ENCODE measurements at regions not wholly inside any gene's neighbourhood (a gene's known extent, or its start where the extent isn't known, plus 50 kb on each side); places are given as distances from the start of the nearest gene placed in this dataset.
"Not testable (repeated sequence)": the region's sequence is repeated elsewhere in the genome, so short reads cannot be mapped to it uniquely, and the experiment has no call there.

- H3K4me3 Mint-ChIP-seq = no peak overlapping the region
- H3K4me1 Mint-ChIP-seq = no peaks in the 10 kb centered on the region
- ATAC-seq = no peak
- DNase-seq = no peak
- H3K27me3 Mint-ChIP-seq = peaks cover 2% of the 10 kb centered on the region
- no peak overlapping the region for H3K27ac Mint-ChIP-seq
- no peaks in the 10 kb centered on the region for H3K9me3 Mint-ChIP-seq
- H3K36me3 Mint-ChIP-seq (ENCODE audit: low read depth) = no peaks in the 10 kb centered on the region
These were observed 80.6 kb upstream of the SALL1 start for GRCh38 chr16:51231702-51232101.

- not testable (repeated sequence) for H3K4me1 Mint-ChIP-seq; DNase-seq; H3K36me3 Mint-ChIP-seq (ENCODE audit: low read depth); H3K9me3 Mint-ChIP-seq; H3K27ac Mint-ChIP-seq; ATAC-seq; H3K27me3 Mint-ChIP-seq; H3K4me3 Mint-ChIP-seq
These were observed 79.0 kb upstream of the SALL1 start for GRCh38 chr16:51230035-51230434.

- Mint-ChIP-seq H3K27me3 (no peaks in the 10 kb centered on the region), H3K4me3 (no peak overlapping the region), H3K4me1 (no peaks in the 10 kb centered on the region), H3K9me3 (peaks cover 3% of the 10 kb centered on the region), H3K36me3 (ENCODE audit: low read depth) (no peaks in the 10 kb centered on the region), H3K27ac (no peak overlapping the region)
- DNase-seq = no peak
- ATAC-seq = no peak
These were observed 77.1 kb upstream of the SALL1 start for GRCh38 chr16:51228097-51228659.

DNA sequence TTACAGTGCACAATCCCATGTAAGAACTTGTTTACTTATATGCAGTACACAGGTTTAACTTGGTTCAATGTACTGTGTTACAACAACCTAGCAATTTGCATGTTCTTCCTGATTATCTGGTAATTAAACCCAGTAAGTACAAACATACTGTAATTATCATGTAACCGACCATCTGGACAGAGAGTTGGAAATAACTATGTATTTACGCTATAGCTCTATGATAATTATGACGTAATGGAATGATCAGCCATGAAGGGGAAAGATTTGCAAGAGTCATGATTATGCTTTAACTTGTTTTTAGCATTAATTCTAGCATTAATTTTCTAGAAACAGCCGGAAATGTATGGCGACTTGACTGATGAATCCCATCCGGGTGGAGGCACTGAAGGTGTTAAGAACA is 74.8 kb upstream of the SALL1 start:
- peaks cover 3% of the 10 kb centered on the region for H3K9me3 Mint-ChIP-seq
- H3K27me3 Mint-ChIP-seq = no peaks in the 10 kb centered on the region
- H3K36me3 Mint-ChIP-seq (ENCODE audit: low read depth) = no peaks in the 10 kb centered on the region
- H3K4me1 Mint-ChIP-seq = no peaks in the 10 kb centered on the region
- H3K4me3 Mint-ChIP-seq = no peak overlapping the region
- no peak overlapping the region for H3K27ac Mint-ChIP-seq
- no peak for ATAC-seq
- no peak for DNase-seq

DNA sequence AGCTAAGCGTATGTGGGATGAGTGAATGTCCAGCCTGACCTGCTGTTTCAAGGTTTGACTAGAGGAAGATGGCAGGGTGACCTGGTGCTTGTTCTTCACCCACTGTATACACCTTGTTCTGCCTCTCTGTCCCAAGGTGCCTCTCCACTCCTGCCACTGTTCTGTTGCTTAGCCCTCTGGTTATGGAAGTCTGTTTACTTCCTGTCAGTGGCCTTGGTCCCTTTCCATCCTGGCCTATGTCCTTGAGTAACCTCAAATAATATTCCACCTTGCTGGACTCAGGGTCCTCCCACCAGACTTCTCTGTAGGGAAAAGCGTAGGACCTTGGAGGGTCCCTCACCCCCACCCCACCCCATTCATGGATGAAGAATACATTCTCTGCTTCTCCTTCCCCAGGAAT is 73.2 kb upstream of the SALL1 start:
- no peak for DNase-seq
- no peaks in the 10 kb centered on the region for H3K27me3 Mint-ChIP-seq
- peaks cover 13% of the 10 kb centered on the region for H3K9me3 Mint-ChIP-seq

DNA sequence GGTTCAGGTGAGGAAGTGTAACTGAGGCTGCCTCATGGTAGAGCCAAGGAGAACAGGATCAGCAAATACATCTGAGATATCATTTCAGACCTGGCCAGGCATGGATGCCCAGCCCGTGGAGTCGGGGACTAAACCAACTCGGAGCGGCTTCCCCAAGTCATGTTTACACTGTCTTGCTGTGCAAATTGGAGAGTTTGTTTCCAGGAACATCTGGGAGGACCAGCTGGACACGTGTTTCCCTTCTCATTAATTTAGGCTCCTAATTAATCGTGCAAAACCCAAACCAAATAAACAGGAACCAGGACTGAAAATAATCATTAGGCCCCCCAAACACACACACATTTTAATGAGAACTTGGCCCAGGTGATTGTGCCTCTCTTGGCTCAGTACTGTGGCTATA is 70.9 kb upstream of the SALL1 start:
- no peak overlapping the region for H3K27ac Mint-ChIP-seq
- no peak for ATAC-seq

More for the DNA sequence above, 73.2 kb upstream of the SALL1 start:
- H3K27ac Mint-ChIP-seq = no peak overlapping the region
- H3K4me1 Mint-ChIP-seq = no peaks in the 10 kb centered on the region
- no peak overlapping the region for H3K4me3 Mint-ChIP-seq
- ATAC-seq = no peak
- H3K36me3 Mint-ChIP-seq (ENCODE audit: low read depth) = no peaks in the 10 kb centered on the region

GRCh38 chr16:51211148-51211547 is 60.1 kb upstream of the SALL1 start:
- Mint-ChIP-seq H3K36me3 (ENCODE audit: low read depth) (no peaks in the 10 kb centered on the region), H3K27me3 (no peaks in the 10 kb centered on the region), H3K4me1 (no peaks in the 10 kb centered on the region), H3K27ac (no peak overlapping the region), H3K9me3 (peaks cover under 1% of the 10 kb centered on the region), H3K4me3 (no peak overlapping the region)
- ATAC-seq (no peak), DNase-seq (no peak)

More for the DNA sequence above, 70.9 kb upstream of the SALL1 start:
- Mint-ChIP-seq H3K4me3 (no peak overlapping the region), H3K9me3 (peaks cover 26% of the 10 kb centered on the region), H3K36me3 (ENCODE audit: low read depth) (no peaks in the 10 kb centered on the region), H3K27me3 (no peaks in the 10 kb centered on the region), H3K4me1 (no peaks in the 10 kb centered on the region)
- no peak for DNase-seq

DNA sequence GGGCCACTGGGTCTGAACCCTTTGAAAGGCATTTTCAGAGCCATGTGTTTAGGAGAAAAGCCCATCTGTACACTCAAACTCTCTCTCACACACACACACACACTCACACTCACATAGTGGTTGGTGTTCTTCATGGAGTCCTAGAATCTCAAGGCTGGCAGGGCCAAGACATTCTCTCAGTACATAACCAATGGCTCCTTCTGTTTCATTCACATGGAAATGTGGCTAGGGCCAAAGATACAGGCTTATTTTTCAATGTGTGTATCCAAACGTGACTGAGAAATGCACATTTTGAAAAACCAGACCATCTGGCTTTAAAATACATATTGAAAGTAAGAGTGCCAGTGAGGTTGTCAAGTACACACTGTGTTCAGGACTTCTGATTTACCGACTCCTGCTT is 59.0 kb upstream of the SALL1 start:
- Mint-ChIP-seq H3K36me3 (ENCODE audit: low read depth) (no peaks in the 10 kb centered on the region), H3K27me3 (no peaks in the 10 kb centered on the region), H3K4me3 (no peak overlapping the region), H3K27ac (no peak overlapping the region), H3K9me3 (no peaks in the 10 kb centered on the region), H3K4me1 (no peaks in the 10 kb centered on the region)
- no peak for DNase-seq
- no peak for ATAC-seq

DNA sequence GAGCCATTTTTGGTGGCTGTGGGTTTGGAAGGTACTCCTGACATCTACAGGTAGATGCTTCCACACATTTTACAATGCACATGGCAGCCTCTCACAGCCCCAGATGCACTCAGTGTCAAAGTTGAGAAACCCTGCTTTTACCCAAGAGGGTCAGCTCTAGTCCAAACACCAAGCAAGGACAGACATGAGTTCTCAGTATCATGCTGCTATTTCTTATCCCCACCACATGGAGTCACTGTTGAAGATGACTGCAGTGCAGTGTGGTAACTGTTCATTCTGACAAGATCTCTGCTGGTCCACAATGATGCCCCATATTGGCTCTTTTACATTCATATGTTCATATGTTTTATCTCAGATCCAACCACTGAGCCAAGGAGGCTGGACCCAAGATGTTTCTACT is 50.5 kb upstream of the SALL1 start:
- ATAC-seq (no peak), DNase-seq (no peak)
- H3K4me1 Mint-ChIP-seq = no peaks in the 10 kb centered on the region
- peaks cover 9% of the 10 kb centered on the region for H3K9me3 Mint-ChIP-seq
- H3K4me3 Mint-ChIP-seq = no peak overlapping the region
- no peaks in the 10 kb centered on the region for H3K27me3 Mint-ChIP-seq
- H3K36me3 Mint-ChIP-seq (ENCODE audit: low read depth) = no peaks in the 10 kb centered on the region
- H3K27ac Mint-ChIP-seq = no peak overlapping the region
